ENCODE measurements at regions not wholly inside any gene's neighbourhood (a gene's known extent, or its start where the extent isn't known, plus 50 kb on each side); places are given as distances from the start of the nearest gene placed in this dataset.
"Not testable (repeated sequence)": the region's sequence is repeated elsewhere in the genome, so short reads cannot be mapped to it uniquely, and the experiment has no call there.

DNA sequence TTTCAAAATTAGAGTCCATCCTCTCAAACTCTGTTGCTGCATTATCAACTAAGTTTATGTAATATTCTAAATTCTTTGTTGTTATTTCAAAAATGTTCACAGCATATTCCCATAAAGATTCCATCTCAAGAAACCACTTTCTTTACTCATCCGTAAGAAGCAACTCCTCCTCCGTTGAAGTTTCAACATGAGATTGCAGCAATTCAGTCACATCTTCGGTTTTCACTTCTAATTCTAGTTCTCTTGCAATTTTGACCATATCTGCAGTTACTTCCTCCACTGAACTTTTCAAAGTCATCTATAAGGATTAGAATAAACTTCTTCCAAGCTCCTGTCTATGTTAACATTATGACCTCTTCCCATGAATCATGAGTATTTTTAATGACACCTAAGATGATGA is 216.6 kb upstream of the SLC7A11 start:
- no peak overlapping the region for H3K4me3 Mint-ChIP-seq
- H3K36me3 Mint-ChIP-seq, result no peaks in the 10 kb centered on the region
- Histone ChIP-seq H3K36me3 (replicated peaks in 1 of 2; ENCODE audit: control insufficient read depth in 1 of 2, insufficient read depth in 2 of 2, low read length in 2 of 2) (no peaks in the 10 kb centered on the region), H3K27me3 (ENCODE audit: control insufficient read depth in 2 of 2, insufficient read depth in 2 of 2, low read length in 2 of 2) (no peaks in the 10 kb centered on the region), H3K4me3 (replicated peaks in 1 of 3; ENCODE audit: low read depth in 2 of 3, low read length in 3 of 3) (peak overlapping the region in 1 of 3 experiments; percentile 18), H3K4me2 (replicated peaks; ENCODE audit: extremely low read depth, low read length, poor library complexity, severe bottlenecking) (peak overlapping the region; percentile 40), H3K9me3 (replicated peaks in 1 of 2; ENCODE audit: control insufficient read depth in 1 of 2, insufficient read depth in 1 of 2, low read length in 2 of 2) (no peaks in the 10 kb centered on the region), H3K79me2 (ENCODE audit: insufficient read depth, low read length) (no peaks in the 10 kb centered on the region), H3K9ac (ENCODE audit: insufficient read depth, low read length, poor library complexity, severe bottlenecking) (no peak overlapping the region), H3K27ac (ENCODE audit: low read depth in 1 of 2, low read length in 2 of 2) (peak overlapping the region in 1 of 2 donors; percentile 29), H4K20me1 (ENCODE audit: insufficient read depth, low read length) (no peaks in the 10 kb centered on the region), H3K4me1 (ENCODE audit: control insufficient read depth in 1 of 2, insufficient read depth in 2 of 2, low read length in 2 of 2) (peaks cover 15% of the 10 kb centered on the region in 2 donors), H2AFZ (ENCODE audit: insufficient read depth, low read depth, low read length, poor library complexity, severe bottlenecking) (no peak overlapping the region)
- H3K27me3 Mint-ChIP-seq (ENCODE audit: low read depth in 3 of 3), result no peaks in the 10 kb centered on the region
- TF ChIP-seq, protein P1, sequence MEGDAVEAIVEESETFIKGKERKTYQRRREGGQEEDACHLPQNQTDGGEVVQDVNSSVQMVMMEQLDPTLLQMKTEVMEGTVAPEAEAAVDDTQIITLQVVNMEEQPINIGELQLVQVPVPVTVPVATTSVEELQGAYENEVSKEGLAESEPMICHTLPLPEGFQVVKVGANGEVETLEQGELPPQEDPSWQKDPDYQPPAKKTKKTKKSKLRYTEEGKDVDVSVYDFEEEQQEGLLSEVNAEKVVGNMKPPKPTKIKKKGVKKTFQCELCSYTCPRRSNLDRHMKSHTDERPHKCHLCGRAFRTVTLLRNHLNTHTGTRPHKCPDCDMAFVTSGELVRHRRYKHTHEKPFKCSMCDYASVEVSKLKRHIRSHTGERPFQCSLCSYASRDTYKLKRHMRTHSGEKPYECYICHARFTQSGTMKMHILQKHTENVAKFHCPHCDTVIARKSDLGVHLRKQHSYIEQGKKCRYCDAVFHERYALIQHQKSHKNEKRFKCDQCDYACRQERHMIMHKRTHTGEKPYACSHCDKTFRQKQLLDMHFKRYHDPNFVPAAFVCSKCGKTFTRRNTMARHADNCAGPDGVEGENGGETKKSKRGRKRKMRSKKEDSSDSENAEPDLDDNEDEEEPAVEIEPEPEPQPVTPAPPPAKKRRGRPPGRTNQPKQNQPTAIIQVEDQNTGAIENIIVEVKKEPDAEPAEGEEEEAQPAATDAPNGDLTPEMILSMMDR (IDR thresholded peaks at IDR 0.05), result no peak
- peak; percentile 7 to 15 (median 10) for DNase-seq
- intact Hi-C loops (cut with micrococcal nuclease), result no loop called here
- H3K27ac Mint-ChIP-seq, result peak overlapping the region in 2 of 7 donors; percentile 1 to 8
- H3K4me1 Mint-ChIP-seq, result peaks cover 12% of the 10 kb centered on the region
- 3% methylated on average over 3 of the region's 3 CpGs for WGBS (ENCODE audit: insufficient coverage)
- peaks cover 0 to 4% (median 0%) of the 10 kb centered on the region in 7 donors for H3K9me3 Mint-ChIP-seq

DNA sequence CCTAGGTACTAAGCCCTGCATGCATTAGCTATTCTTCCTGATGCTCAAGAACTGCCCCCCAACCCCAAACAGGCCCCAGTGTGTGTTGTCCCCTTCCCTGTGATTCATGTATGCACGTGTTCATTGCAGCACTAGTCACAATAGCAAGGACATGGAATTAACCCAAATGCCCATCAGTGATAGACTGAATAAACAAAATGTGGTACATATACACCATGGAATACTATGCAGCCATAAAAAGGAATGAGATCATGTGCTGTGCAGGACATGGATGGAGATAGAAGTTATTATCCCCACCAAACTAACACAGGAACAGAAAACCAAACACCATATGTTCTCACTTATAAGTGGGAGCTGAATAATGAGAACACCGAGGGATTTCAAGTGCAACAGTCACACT is 214.2 kb upstream of the SLC7A11 start:
- H3K4me3 Mint-ChIP-seq; H3K9ac ChIP-seq (ENCODE audit: insufficient read depth, low read length, poor library complexity, severe bottlenecking); H2AFZ ChIP-seq (ENCODE audit: insufficient read depth, low read depth, low read length, poor library complexity, severe bottlenecking); H3K4me2 ChIP-seq (replicated peaks; ENCODE audit: extremely low read depth, low read length, poor library complexity, severe bottlenecking); intact Hi-C loops (cut with micrococcal nuclease); H3K27me3 ChIP-seq (ENCODE audit: control insufficient read depth in 2 of 2, insufficient read depth in 2 of 2, low read length in 2 of 2); H3K79me2 ChIP-seq (ENCODE audit: insufficient read depth, low read length); H3K4me3 ChIP-seq (replicated peaks in 1 of 3; ENCODE audit: low read depth in 2 of 3, low read length in 3 of 3); H3K9me3 Mint-ChIP-seq; DNase-seq; H3K27ac ChIP-seq (ENCODE audit: low read depth in 1 of 2, low read length in 2 of 2); H3K27ac Mint-ChIP-seq; H4K20me1 ChIP-seq (ENCODE audit: insufficient read depth, low read length); H3K36me3 Mint-ChIP-seq; H3K9me3 ChIP-seq (replicated peaks in 1 of 2; ENCODE audit: control insufficient read depth in 1 of 2, insufficient read depth in 1 of 2, low read length in 2 of 2); H3K27me3 Mint-ChIP-seq (ENCODE audit: low read depth in 3 of 3); H3K36me3 ChIP-seq (replicated peaks in 1 of 2; ENCODE audit: control insufficient read depth in 1 of 2, insufficient read depth in 2 of 2, low read length in 2 of 2): not testable (repeated sequence)
- WGBS (ENCODE audit: insufficient coverage), result no CpG with 5 or more reads among the region's 2 CpGs
- H3K4me1 Mint-ChIP-seq, result peaks cover 25% of the 10 kb centered on the region
- peaks cover 25 to 27% of the 10 kb centered on the region in 2 donors for H3K4me1 ChIP-seq (ENCODE audit: control insufficient read depth in 1 of 2, insufficient read depth in 2 of 2, low read length in 2 of 2)

Data from CD14-positive monocyte (primary cell).